Hepatocyte (in vitro differentiated cells): ENCODE measurements at regions not wholly inside any gene's neighbourhood (a gene's known extent, or its start where the extent isn't known, plus 50 kb on each side); places are given as distances from the start of the nearest gene placed in this dataset.

ENCODE experiments used
- DNase-seq: peaks from one replicate; pipeline ENCODE4 v3.0.0-alpha.2; 2016; ENCODE audit warnings: low spot score
- H2AFZ ChIP-seq: fragments of 200-600 bp; sonication (generic); 2 replicates; pipeline ENCODE4 v1.6.0; 2016; ENCODE audit warnings: antibody characterized with exemption, mild to moderate bottlenecking
- H3K27ac ChIP-seq: fragments of 200-600 bp; sonication (generic); 2 replicates; pipeline ENCODE4 v1.5.1; 2016; ENCODE audit warnings: mild to moderate bottlenecking
- H3K27me3 ChIP-seq: fragments of 200-600 bp; sonication (generic); 2 replicates; pipeline ENCODE4 v1.6.1; 2016
- H3K36me3 ChIP-seq: fragments of 200-600 bp; sonication (generic); replicated peaks from 2 replicates; pipeline ENCODE4 v1.5.1; 2016; ENCODE audit warnings: low read depth; ENCODE audit not compliant: insufficient read depth
- H3K4me1 ChIP-seq: fragments of 200-600 bp; sonication (generic); 2 replicates; pipeline ENCODE4 v1.5.1; 2016; ENCODE audit warnings: mild to moderate bottlenecking, moderate library complexity; ENCODE audit not compliant: insufficient read depth
- H3K4me2 ChIP-seq: fragments of 200-600 bp; sonication (generic); 2 replicates; pipeline ENCODE4 v1.6.0; 2016
- H3K4me3 ChIP-seq: fragments of 200-600 bp; sonication (generic); 2 replicates; pipeline ENCODE4 v1.5.1; 2016; ENCODE audit warnings: mild to moderate bottlenecking
- H3K79me2 ChIP-seq: fragments of 200-600 bp; sonication (generic); 2 replicates; pipeline ENCODE4 v1.6.0; 2017; ENCODE audit warnings: mild to moderate bottlenecking
- H3K9me2 ChIP-seq: fragments of 200-600 bp; sonication (generic); replicated peaks from 2 replicates; pipeline ENCODE4 v1.6.0; 2017; ENCODE audit warnings: mild to moderate bottlenecking; ENCODE audit not compliant: insufficient read depth
- H3K9me3 ChIP-seq: fragments of 200-600 bp; sonication (generic); 2 replicates; pipeline ENCODE4 v1.5.1; 2016; ENCODE audit warnings: low read depth, mild to moderate bottlenecking
- H4K20me1 ChIP-seq: fragments of 200-600 bp; sonication (generic); 2 replicates; pipeline ENCODE4 v1.6.0; 2016; ENCODE audit warnings: mild to moderate bottlenecking; ENCODE audit not compliant: insufficient read depth, poor library complexity, severe bottlenecking
- EZH2 ChIP-seq: fragments of 200-600 bp; sonication (generic); IDR thresholded peaks from 2 replicates; pipeline ENCODE4 v1.6.1; 2016; ENCODE audit warnings: antibody characterized with exemption, mild to moderate bottlenecking, borderline replicate concordance
- EZH2phosphoT487 ChIP-seq: fragments of 200-600 bp; sonication (generic); IDR thresholded peaks from one replicate; pipeline ENCODE4 v1.6.1; 2018; ENCODE audit warnings: antibody characterized with exemption, mild to moderate bottlenecking, low read depth, moderate library complexity; ENCODE audit not compliant: unreplicated experiment, severe bottlenecking
- WGBS: methylation state at CpG from one replicate; pipeline ENCODE4 v1.1.6; 2016; ENCODE audit warnings: low lambda C conversion rate; ENCODE audit errors: missing lambda C conversion rate; 5-methylcytosine and 5-hydroxymethylcytosine counted together
- TF ChIP-seq, protein P1 (sequence below): fragments of 200-600 bp; sonication (generic); IDR thresholded peaks from 2 replicates; pipeline ENCODE4 v1.5.1; 2016; ENCODE audit warnings: antibody characterized with exemption, mild to moderate bottlenecking; ENCODE audit not compliant: poor library complexity

DNA sequence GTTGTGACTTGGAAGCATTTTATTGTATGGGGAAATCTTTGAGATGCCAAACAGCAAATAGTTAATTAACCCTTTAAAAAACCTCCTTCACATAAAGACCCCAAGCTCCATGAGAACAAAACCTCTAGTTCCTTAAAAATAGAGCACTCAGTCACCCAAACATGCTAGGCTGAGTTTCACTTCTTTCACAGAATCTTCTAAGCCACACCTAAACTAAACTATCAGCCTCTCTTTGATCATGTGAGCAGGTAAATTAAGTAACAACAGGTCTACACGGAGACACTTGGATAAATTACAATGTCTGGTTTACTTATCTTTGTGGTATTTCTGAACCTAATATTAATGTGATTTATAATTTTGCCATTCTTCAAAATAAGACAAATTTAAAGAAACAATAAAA is 205.2 kb upstream of the MARCKS start:
- no peaks in the 10 kb centered on the region for H3K9me3 ChIP-seq
- H3K36me3 ChIP-seq: no peaks in the 10 kb centered on the region
- H4K20me1 ChIP-seq: no peaks in the 10 kb centered on the region
- no peaks in the 10 kb centered on the region for H3K79me2 ChIP-seq
- no peaks in the 10 kb centered on the region for H3K27me3 ChIP-seq
- WGBS: 60% methylated on average over 1 of the region's 1 CpG
- H3K4me1 ChIP-seq: peaks cover 8% of the 10 kb centered on the region
- no peak overlapping the region for H3K4me3 ChIP-seq
- no peak overlapping the region for H2AFZ ChIP-seq
- TF ChIP-seq, protein P1, sequence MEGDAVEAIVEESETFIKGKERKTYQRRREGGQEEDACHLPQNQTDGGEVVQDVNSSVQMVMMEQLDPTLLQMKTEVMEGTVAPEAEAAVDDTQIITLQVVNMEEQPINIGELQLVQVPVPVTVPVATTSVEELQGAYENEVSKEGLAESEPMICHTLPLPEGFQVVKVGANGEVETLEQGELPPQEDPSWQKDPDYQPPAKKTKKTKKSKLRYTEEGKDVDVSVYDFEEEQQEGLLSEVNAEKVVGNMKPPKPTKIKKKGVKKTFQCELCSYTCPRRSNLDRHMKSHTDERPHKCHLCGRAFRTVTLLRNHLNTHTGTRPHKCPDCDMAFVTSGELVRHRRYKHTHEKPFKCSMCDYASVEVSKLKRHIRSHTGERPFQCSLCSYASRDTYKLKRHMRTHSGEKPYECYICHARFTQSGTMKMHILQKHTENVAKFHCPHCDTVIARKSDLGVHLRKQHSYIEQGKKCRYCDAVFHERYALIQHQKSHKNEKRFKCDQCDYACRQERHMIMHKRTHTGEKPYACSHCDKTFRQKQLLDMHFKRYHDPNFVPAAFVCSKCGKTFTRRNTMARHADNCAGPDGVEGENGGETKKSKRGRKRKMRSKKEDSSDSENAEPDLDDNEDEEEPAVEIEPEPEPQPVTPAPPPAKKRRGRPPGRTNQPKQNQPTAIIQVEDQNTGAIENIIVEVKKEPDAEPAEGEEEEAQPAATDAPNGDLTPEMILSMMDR: no peak
- TF ChIP-seq EZH2phosphoT487: no peak
- no peak for TF ChIP-seq EZH2
- no peak overlapping the region for H3K27ac ChIP-seq
- H3K9me2 ChIP-seq: no peaks in the 10 kb centered on the region
- H3K4me2 ChIP-seq: no peak overlapping the region
- DNase-seq: no peak

DNA sequence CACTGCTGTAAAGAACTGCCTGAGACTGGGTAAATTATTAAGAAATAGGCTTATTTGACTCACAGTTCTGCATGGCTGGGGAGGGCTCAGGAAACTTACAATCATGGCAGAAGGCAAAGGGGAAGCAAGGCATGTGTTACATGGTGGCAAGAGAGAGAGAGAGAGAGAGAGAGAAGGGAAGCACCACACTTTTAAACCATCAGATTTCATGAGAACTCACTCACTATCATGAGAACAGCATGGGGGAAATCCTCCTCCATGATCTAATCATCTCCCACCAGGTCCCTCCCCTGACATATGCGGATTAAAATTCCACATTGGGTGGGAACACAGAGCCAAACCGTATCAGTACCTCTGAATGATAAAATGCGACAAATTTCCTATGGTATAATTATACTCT is 203.9 kb upstream of the MARCKS start:
- Histone ChIP-seq H3K4me1 (peaks cover 8% of the 10 kb centered on the region), H2AFZ (no peak overlapping the region), H4K20me1 (no peaks in the 10 kb centered on the region), H3K27ac (no peak overlapping the region), H3K9me3 (no peaks in the 10 kb centered on the region), H3K9me2 (no peaks in the 10 kb centered on the region), H3K27me3 (no peaks in the 10 kb centered on the region), H3K79me2 (no peaks in the 10 kb centered on the region), H3K4me2 (no peak overlapping the region), H3K36me3 (no peaks in the 10 kb centered on the region), H3K4me3 (no peak overlapping the region)
- 89% methylated on average over 3 of the region's 3 CpGs for WGBS
- DNase-seq: no peak
- TF ChIP-seq, protein P1: no peak
- TF ChIP-seq EZH2 (no peak), EZH2phosphoT487 (no peak)

DNA sequence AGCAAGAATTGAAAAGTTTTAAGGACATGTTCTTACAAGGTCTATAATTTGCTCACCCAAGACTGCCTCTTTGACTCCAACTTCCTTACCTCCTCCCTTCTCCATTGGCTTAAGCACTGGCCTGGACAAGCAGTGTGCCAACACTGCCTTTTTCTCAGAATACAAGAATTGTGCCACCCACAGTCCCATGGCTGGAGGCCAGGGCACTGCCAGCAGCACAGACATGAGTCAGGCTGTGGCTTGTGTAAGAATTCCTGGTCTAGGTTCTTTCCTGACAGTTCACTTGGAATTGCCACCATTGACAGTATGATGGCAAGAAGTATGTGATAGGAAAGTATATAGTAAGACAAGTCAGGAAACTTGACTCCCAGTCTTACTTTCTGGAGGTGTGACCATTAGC is 202.7 kb upstream of the MARCKS start:
- no peaks in the 10 kb centered on the region for H3K79me2 ChIP-seq
- no peak overlapping the region for H2AFZ ChIP-seq
- no peak overlapping the region for H3K4me3 ChIP-seq
- TF ChIP-seq, protein P1: no peak
- no peak for TF ChIP-seq EZH2phosphoT487
- TF ChIP-seq EZH2: no peak
- H3K4me1 ChIP-seq: peaks cover 7% of the 10 kb centered on the region
- H3K4me2 ChIP-seq: no peak overlapping the region
- no peak overlapping the region for H3K27ac ChIP-seq
- H3K27me3 ChIP-seq: no peaks in the 10 kb centered on the region
- no peak for DNase-seq
- H3K9me2 ChIP-seq: no peaks in the 10 kb centered on the region
- no peaks in the 10 kb centered on the region for H4K20me1 ChIP-seq
- H3K9me3 ChIP-seq: no peaks in the 10 kb centered on the region
- H3K36me3 ChIP-seq: no peaks in the 10 kb centered on the region

DNA sequence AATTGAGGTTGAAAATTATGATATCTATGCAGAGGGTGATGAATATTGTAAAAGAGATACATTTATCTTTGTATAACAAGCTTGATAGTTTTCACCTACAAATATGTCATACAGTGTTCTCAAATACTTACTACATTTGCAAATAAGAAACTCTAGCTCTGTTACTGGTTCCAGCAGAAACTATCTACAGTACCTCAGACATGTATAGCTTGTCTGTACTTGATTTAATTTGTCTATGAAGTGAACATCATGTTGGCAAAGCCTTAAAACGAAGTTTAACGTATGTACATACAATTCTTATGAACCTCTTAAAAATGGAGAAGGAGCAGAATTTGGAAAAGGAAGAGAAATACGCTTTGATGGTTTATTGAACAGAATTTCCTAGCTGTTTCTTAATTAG is 201.4 kb upstream of the MARCKS start:
- no peaks in the 10 kb centered on the region for H3K27me3 ChIP-seq
- H2AFZ ChIP-seq: no peak overlapping the region
- H4K20me1 ChIP-seq: no peaks in the 10 kb centered on the region
- H3K9me3 ChIP-seq: no peaks in the 10 kb centered on the region
- H3K4me2 ChIP-seq: no peak overlapping the region
- TF ChIP-seq EZH2: no peak
- 89% methylated on average over 3 of the region's 3 CpGs for WGBS
- H3K4me1 ChIP-seq: no peaks in the 10 kb centered on the region
- DNase-seq: no peak
- H3K4me3 ChIP-seq: no peak overlapping the region
- no peaks in the 10 kb centered on the region for H3K36me3 ChIP-seq
- no peak overlapping the region for H3K27ac ChIP-seq
- H3K9me2 ChIP-seq: no peaks in the 10 kb centered on the region
- H3K79me2 ChIP-seq: no peaks in the 10 kb centered on the region
